SK-N-SH (cell line): ENCODE measurements at regions not wholly inside any gene's neighbourhood (a gene's known extent, or its start where the extent isn't known, plus 50 kb on each side); places are given as distances from the start of the nearest gene placed in this dataset.

ENCODE experiments used
- CTCF ChIA-PET: fragments of 300-600, 350-600 bp; formaldehyde crosslinking; extraction: SDS; loops from one replicate; lab custom pipeline; 2021; lab: Yijun Ruan, JAX
- POLR2A ChIA-PET: fragments of 350-600 bp; sonication (Branson Sonifier 250); formaldehyde crosslinking; extraction: SDS; loops from one replicate; lab custom pipeline; 2020; ENCODE audit warnings: antibody characterized with exemption, inconsistent platforms; lab: Yijun Ruan, JAX
- DNase-seq: peaks from one replicate; pipeline ENCODE4 v3.0.0; 2012
- H2AFZ ChIP-seq: fragments of 200-600 bp; sonication (generic); 2 replicates; pipeline ENCODE4 v1.8.1; 2016; ENCODE audit warnings: antibody characterized with exemption, mild to moderate bottlenecking, low read depth
- H3F3A ChIP-seq: fragments of 200-600 bp; sonication (generic); replicated peaks from 2 replicates; pipeline ENCODE3; 2016; ENCODE audit warnings: antibody characterized with exemption, mild to moderate bottlenecking; ENCODE audit not compliant: insufficient read depth
- H3K27ac ChIP-seq, 2 experiments: fragments of 200-500 bp in 1 of 2; fragments of 200-600 bp in 1 of 2; sonication (Bioruptor generic) in 1 of 2; sonication (generic), shearing (Covaris generic) in 1 of 2; 2 replicates each; pipeline versions ENCODE4 v1.5.1 to v1.6.1; 2014 to 2016; ENCODE audit warnings: low read depth in 2 of 2, inconsistent platforms in 1 of 2, low read length in 1 of 2, mild to moderate bottlenecking in 1 of 2, mixed read lengths in 1 of 2
- H3K27me3 ChIP-seq: fragments of 200-600 bp; sonication (generic), shearing (Covaris generic); 2 replicates; pipeline ENCODE4 v1.6.1; 2016; ENCODE audit warnings: mixed run types; ENCODE audit not compliant: insufficient read depth
- H3K36me3 ChIP-seq, 2 experiments: fragments of 200-500 bp in 1 of 2; fragments of 200-600 bp in 1 of 2; sonication (Bioruptor generic) in 1 of 2; sonication (generic) in 1 of 2; replicated peaks in 1 of 2; 2 replicates each; pipeline versions ENCODE3 to v1.5.1; 2014 to 2016; ENCODE audit warnings: low read length in 1 of 2, mild to moderate bottlenecking in 1 of 2; ENCODE audit not compliant: insufficient read depth in 2 of 2, control insufficient read depth in 1 of 2
- H3K4me1 ChIP-seq, 2 experiments: fragments of 200-500 bp in 1 of 2; fragments of 200-600 bp in 1 of 2; sonication (Bioruptor generic) in 1 of 2; sonication (generic), shearing (Covaris generic) in 1 of 2; 2 replicates each; pipeline versions ENCODE4 v1.5.1 to v1.6.1; 2014 to 2016; ENCODE audit warnings: low read depth in 1 of 2, low read length in 1 of 2, mixed run types in 1 of 2; ENCODE audit not compliant: insufficient read depth in 2 of 2, control insufficient read depth in 1 of 2
- H3K4me2 ChIP-seq: fragments of 200-600 bp; sonication (generic), shearing (Covaris generic); 2 replicates; pipeline ENCODE4 v1.6.1; 2017; ENCODE audit warnings: mixed run types
- H3K4me3 ChIP-seq, 2 experiments: fragments of 200-500 bp in 1 of 2; fragments of 200-600 bp in 1 of 2; sonication (Bioruptor generic) in 1 of 2; sonication (generic), shearing (Covaris generic) in 1 of 2; 2 replicates each; pipeline versions ENCODE4 v1.5.1 to v1.8.1; 2014 to 2016; ENCODE audit warnings: low read depth in 2 of 2, inconsistent platforms in 1 of 2, low read length in 1 of 2, mild to moderate bottlenecking in 1 of 2, mixed read lengths in 1 of 2, moderate library complexity in 1 of 2
- H3K79me2 ChIP-seq: fragments of 200-600 bp; sonication (generic); 2 replicates; pipeline ENCODE4 v1.8.1; 2017; ENCODE audit warnings: mild to moderate bottlenecking; ENCODE audit not compliant: insufficient read depth
- H3K9ac ChIP-seq: fragments of 200-600 bp; sonication (generic); 2 replicates; pipeline ENCODE4 v1.6.1; 2017; ENCODE audit warnings: mixed run types
- H3K9me2 ChIP-seq: fragments of 200-600 bp; sonication (generic); 2 replicates; pipeline ENCODE4 v1.6.1; 2017; ENCODE audit warnings: mixed run types
- H3K9me3 ChIP-seq: fragments of 200-600 bp; sonication (generic); 2 replicates; pipeline ENCODE4 v1.6.1; 2017; ENCODE audit warnings: mixed run types, mild to moderate bottlenecking, moderate library complexity
- H4K20me1 ChIP-seq: fragments of 200-600 bp; sonication (generic); 2 replicates; pipeline ENCODE4 v1.6.1; 2017; ENCODE audit warnings: mild to moderate bottlenecking, mixed run types; ENCODE audit not compliant: insufficient read depth
- CHD2 ChIP-seq: fragments of 150-350 bp; IDR thresholded peaks from 2 replicates; pipeline ENCODE4 v1.6.1; 2018; ENCODE audit warnings: low read length; ENCODE audit not compliant: partially characterized antibody
- FOXJ3 ChIP-seq: sonication (generic); formaldehyde crosslinking; IDR thresholded peaks from 2 replicates; pipeline ENCODE4 v1.5.1; 2020; ENCODE audit warnings: mild to moderate bottlenecking, missing genetic modification reagents
- GABPA ChIP-seq: IDR thresholded peaks from 2 replicates; pipeline ENCODE4 v1.4.0; 2012; ENCODE audit warnings: low read depth, mild to moderate bottlenecking
- JUND ChIP-seq: IDR thresholded peaks from 2 replicates; pipeline ENCODE4 v1.4.0; 2012
- MEF2A ChIP-seq: IDR thresholded peaks from 2 replicates; pipeline ENCODE4 v1.4.0; 2012; ENCODE audit warnings: low read depth, borderline replicate concordance
- PBX3 ChIP-seq: IDR thresholded peaks from 2 replicates; pipeline ENCODE4; 2012
- RAD21 ChIP-seq: IDR thresholded peaks from 2 replicates; pipeline ENCODE4 v1.6.1; 2012; ENCODE audit warnings: mild to moderate bottlenecking, low read length
- SMC3 ChIP-seq: IDR thresholded peaks from 2 replicates; pipeline ENCODE4 v1.6.1; 2012; ENCODE audit warnings: low read depth, low read length, improper control_type of control experiment
- TAF1 ChIP-seq: IDR thresholded peaks from 2 replicates; pipeline ENCODE4 v1.6.1; 2012; ENCODE audit warnings: low read depth, mild to moderate bottlenecking, low read length, moderate library complexity, borderline replicate concordance
- TCF12 ChIP-seq: IDR thresholded peaks from 2 replicates; pipeline ENCODE4 v1.4.0; 2012
- USF2 ChIP-seq: fragments of 150-350 bp; IDR thresholded peaks from 2 replicates; pipeline ENCODE4 v1.6.1; 2017; ENCODE audit warnings: antibody characterized with exemption, low read length, low read depth, borderline replicate concordance
- WGBS: methylation state at CpG from one replicate; pipeline ENCODE4 v1.1.6; 2017; ENCODE audit warnings: low lambda C conversion rate; 5-methylcytosine and 5-hydroxymethylcytosine counted together
- TF ChIP-seq, protein P1 (sequence below): IDR thresholded peaks from 2 replicates; pipeline ENCODE4 v1.4.0; 2012; ENCODE audit warnings: low read depth, borderline replicate concordance
- TF ChIP-seq, protein P2 (sequence below): fragments of 200-600 bp; sonication (generic); IDR thresholded peaks from 2 replicates; pipeline ENCODE4 v1.6.1; 2017; ENCODE audit warnings: antibody characterized with exemption, mild to moderate bottlenecking, moderate library complexity
- TF ChIP-seq, protein P3 (sequence below): fragments of 150-350 bp; IDR thresholded peaks from 2 replicates; pipeline ENCODE4 v1.6.1; 2016; ENCODE audit warnings: mild to moderate bottlenecking, low read depth, low read length

- Histone ChIP-seq H3K79me2 (no peaks in the 10 kb centered on the region), H3K27ac (no peak overlapping the region), H3K9me2 (no peaks in the 10 kb centered on the region), H3K27me3 (no peaks in the 10 kb centered on the region), H4K20me1 (no peaks in the 10 kb centered on the region), H3K36me3 (no peaks in the 10 kb centered on the region), H2AFZ (no peak overlapping the region)
- CTCF ChIA-PET: interaction anchor here (1.9 kb wide), 1 partner anchor 1156 kb away, joined by 7 read pairs; no protein-coding TSS in a partner anchor
- TF ChIP-seq, protein P1, sequence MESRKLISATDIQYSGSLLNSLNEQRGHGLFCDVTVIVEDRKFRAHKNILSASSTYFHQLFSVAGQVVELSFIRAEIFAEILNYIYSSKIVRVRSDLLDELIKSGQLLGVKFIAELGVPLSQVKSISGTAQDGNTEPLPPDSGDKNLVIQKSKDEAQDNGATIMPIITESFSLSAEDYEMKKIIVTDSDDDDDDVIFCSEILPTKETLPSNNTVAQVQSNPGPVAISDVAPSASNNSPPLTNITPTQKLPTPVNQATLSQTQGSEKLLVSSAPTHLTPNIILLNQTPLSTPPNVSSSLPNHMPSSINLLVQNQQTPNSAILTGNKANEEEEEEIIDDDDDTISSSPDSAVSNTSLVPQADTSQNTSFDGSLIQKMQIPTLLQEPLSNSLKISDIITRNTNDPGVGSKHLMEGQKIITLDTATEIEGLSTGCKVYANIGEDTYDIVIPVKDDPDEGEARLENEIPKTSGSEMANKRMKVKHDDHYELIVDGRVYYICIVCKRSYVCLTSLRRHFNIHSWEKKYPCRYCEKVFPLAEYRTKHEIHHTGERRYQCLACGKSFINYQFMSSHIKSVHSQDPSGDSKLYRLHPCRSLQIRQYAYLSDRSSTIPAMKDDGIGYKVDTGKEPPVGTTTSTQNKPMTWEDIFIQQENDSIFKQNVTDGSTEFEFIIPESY: no peak
- no peak for TF ChIP-seq TAF1
- TF ChIP-seq, protein P2, sequence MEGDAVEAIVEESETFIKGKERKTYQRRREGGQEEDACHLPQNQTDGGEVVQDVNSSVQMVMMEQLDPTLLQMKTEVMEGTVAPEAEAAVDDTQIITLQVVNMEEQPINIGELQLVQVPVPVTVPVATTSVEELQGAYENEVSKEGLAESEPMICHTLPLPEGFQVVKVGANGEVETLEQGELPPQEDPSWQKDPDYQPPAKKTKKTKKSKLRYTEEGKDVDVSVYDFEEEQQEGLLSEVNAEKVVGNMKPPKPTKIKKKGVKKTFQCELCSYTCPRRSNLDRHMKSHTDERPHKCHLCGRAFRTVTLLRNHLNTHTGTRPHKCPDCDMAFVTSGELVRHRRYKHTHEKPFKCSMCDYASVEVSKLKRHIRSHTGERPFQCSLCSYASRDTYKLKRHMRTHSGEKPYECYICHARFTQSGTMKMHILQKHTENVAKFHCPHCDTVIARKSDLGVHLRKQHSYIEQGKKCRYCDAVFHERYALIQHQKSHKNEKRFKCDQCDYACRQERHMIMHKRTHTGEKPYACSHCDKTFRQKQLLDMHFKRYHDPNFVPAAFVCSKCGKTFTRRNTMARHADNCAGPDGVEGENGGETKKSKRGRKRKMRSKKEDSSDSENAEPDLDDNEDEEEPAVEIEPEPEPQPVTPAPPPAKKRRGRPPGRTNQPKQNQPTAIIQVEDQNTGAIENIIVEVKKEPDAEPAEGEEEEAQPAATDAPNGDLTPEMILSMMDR: no peak
- TF ChIP-seq CHD2: no peak
- TF ChIP-seq FOXJ3 (CRISPR knock-in tag): no peak
- no peak for TF ChIP-seq PBX3
- TF ChIP-seq, all 33 proteins: peak for 0
- H3K4me2 ChIP-seq: no peak overlapping the region
- no peak for DNase-seq
- H3K4me3 ChIP-seq: no peak overlapping the region
- peaks cover 0 to 23% of the 10 kb centered on the region in 2 experiments; a peak in 1 of 4 replicates for H3K4me1 ChIP-seq
- POLR2A ChIA-PET: interaction anchor here (1.1 kb wide), 1 partner anchor 8 kb away, joined by 3 read pairs; no protein-coding TSS in a partner anchor
- no peaks in the 10 kb centered on the region for H3K9me3 ChIP-seq
- H3F3A ChIP-seq: no peaks in the 10 kb centered on the region
- no peak overlapping the region for H3K9ac ChIP-seq
- 91% methylated on average over 30 of the region's 39 CpGs for WGBS
Observed at GRCh38 chr2:8583400-8584173, 98.3 kb upstream of the ID2 start.

- Histone ChIP-seq H3K4me1 (peaks cover 0 to 21% of the 10 kb centered on the region in 2 experiments; a peak in 1 of 4 replicates), H3K4me3 (no peak overlapping the region), H3K79me2 (no peaks in the 10 kb centered on the region), H3K36me3 (no peaks in the 10 kb centered on the region), H3K9me3 (no peaks in the 10 kb centered on the region), H3K4me2 (no peak overlapping the region), H3K9me2 (no peaks in the 10 kb centered on the region), H3K27me3 (no peaks in the 10 kb centered on the region), H2AFZ (no peak overlapping the region), H3K27ac (no peak overlapping the region), H4K20me1 (no peaks in the 10 kb centered on the region), H3F3A (no peaks in the 10 kb centered on the region), H3K9ac (no peak overlapping the region)
- no peak for DNase-seq
- ChIA-PET CTCF (interaction anchor here (1.9 kb wide), 1 partner anchor 1157 kb away, joined by 7 read pairs; no protein-coding TSS in a partner anchor), POLR2A (interaction anchor here (0.7 to 1.1 kb wide), 2 partner anchors 9 to 45 kb away, joined by 3 read pairs; no protein-coding TSS in a partner anchor)
- WGBS: 87% methylated on average over 29 of the region's 29 CpGs
- TF ChIP-seq MEF2A (no peak), GABPA (no peak), USF2 (no peak), TCF12 (no peak), RAD21 (no peak), JUND (no peak), PBX3 (no peak), SMC3 (no peak), TAF1 (no peak)
- TF ChIP-seq, protein P3, sequence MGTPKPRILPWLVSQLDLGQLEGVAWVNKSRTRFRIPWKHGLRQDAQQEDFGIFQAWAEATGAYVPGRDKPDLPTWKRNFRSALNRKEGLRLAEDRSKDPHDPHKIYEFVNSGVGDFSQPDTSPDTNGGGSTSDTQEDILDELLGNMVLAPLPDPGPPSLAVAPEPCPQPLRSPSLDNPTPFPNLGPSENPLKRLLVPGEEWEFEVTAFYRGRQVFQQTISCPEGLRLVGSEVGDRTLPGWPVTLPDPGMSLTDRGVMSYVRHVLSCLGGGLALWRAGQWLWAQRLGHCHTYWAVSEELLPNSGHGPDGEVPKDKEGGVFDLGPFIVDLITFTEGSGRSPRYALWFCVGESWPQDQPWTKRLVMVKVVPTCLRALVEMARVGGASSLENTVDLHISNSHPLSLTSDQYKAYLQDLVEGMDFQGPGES: no peak
Observed at GRCh38 chr2:8584174-8585066, 97.4 kb upstream of the ID2 start.
